ENCODE measurements at regions not wholly inside any gene's neighbourhood (a gene's known extent, or its start where the extent isn't known, plus 50 kb on each side); places are given as distances from the start of the nearest gene placed in this dataset.

DNA sequence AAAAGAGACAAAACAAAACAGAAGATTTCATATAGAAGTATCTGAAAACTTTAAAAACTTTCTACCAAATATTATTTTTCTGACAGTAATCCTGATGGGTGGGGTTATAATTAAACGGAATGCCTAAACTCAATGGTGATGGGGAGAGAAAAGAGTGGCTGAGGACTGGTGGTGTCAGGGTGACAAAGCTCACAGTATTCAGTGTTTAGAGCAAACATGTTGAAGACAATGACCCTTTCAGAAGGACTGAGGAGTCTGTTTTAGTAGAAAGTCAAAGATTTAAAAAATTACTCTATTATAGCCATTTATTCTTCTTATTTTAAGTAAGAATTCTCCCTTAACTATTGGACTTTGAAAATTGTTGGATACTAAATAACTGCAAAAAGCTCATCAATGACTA lies 1144.0 kb downstream of the TAF11L14 start:
- Histone ChIP-seq H3K9me1 (ENCODE audit: control insufficient read depth, insufficient read depth, low read length) (no peaks in the 10 kb centered on the region), H3K27ac (ENCODE audit: extremely low read depth, low read depth, low read length) (no peak overlapping the region), H3K4me1 (replicated peaks in 1 of 2; ENCODE audit: control insufficient read depth in 2 of 2, insufficient read depth in 2 of 2, low read length in 2 of 2) (no peaks in the 10 kb centered on the region), H3K9me3 (replicated peaks; ENCODE audit: control insufficient read depth, insufficient read depth, low read depth, low read length) (no peaks in the 10 kb centered on the region), H2AFZ (ENCODE audit: low read depth, low read length) (no peak overlapping the region), H3K4me2 (ENCODE audit: insufficient read depth, low read length) (no peak overlapping the region), H3K9ac (ENCODE audit: insufficient read depth in 1 of 2, low read depth in 2 of 2, low read length in 2 of 2) (no peak overlapping the region), H3K79me2 (ENCODE audit: control insufficient read depth, insufficient read depth, low read length) (no peaks in the 10 kb centered on the region), H3K27me3 (ENCODE audit: control insufficient read depth in 2 of 2, insufficient read depth in 2 of 2, low read length in 2 of 2) (no peaks in the 10 kb centered on the region), H4K20me1 (replicated peaks; ENCODE audit: control insufficient read depth, insufficient read depth, low read length) (no peaks in the 10 kb centered on the region), H3K36me3 (ENCODE audit: control insufficient read depth, insufficient read depth, low read length) (no peaks in the 10 kb centered on the region), H3K4me3 (no peak overlapping the region)
- no peak for DNase-seq (ENCODE audit: extremely low read depth in 1 of 4, low spot score in 3 of 4)
- no peak for ATAC-seq
- TF ChIP-seq PHF21A (IDR thresholded peaks at IDR 0.05; ENCODE audit: borderline replicate concordance, low read depth) (no peak), ZNF444 (CRISPR knock-in tag; IDR thresholded peaks at IDR 0.05) (no peak), ZNF324 (CRISPR knock-in tag; IDR thresholded peaks at IDR 0.05) (no peak), LCOR (CRISPR knock-in tag; IDR thresholded peaks at IDR 0.05) (no peak), MCM5 (IDR thresholded peaks at IDR 0.05; ENCODE audit: low read depth) (no peak)
- TF ChIP-seq, protein P1, sequence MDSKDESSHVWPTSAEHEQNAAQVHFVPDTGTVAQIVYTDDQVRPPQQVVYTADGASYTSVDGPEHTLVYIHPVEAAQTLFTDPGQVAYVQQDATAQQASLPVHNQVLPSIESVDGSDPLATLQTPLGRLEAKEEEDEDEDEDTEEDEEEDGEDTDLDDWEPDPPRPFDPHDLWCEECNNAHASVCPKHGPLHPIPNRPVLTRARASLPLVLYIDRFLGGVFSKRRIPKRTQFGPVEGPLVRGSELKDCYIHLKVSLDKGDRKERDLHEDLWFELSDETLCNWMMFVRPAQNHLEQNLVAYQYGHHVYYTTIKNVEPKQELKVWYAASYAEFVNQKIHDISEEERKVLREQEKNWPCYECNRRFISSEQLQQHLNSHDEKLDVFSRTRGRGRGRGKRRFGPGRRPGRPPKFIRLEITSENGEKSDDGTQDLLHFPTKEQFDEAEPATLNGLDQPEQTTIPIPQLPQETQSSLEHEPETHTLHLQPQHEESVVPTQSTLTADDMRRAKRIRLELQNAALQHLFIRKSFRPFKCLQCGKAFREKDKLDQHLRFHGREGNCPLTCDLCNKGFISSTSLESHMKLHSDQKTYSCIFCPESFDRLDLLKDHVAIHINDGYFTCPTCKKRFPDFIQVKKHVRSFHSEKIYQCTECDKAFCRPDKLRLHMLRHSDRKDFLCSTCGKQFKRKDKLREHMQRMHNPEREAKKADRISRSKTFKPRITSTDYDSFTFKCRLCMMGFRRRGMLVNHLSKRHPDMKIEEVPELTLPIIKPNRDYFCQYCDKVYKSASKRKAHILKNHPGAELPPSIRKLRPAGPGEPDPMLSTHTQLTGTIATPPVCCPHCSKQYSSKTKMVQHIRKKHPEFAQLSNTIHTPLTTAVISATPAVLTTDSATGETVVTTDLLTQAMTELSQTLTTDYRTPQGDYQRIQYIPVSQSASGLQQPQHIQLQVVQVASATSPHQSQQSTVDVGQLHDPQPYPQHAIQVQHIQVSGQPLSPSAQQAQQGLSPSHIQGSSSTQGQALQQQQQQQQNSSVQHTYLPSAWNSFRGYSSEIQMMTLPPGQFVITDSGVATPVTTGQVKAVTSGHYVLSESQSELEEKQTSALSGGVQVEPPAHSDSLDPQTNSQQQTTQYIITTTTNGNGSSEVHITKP (IDR thresholded peaks at IDR 0.05; ENCODE audit: partially characterized antibody), result no peak
- ChIA-PET CTCF (ENCODE audit: low intra/inter-chr PET ratio) (no interaction called here), POLR2A (no interaction called here)
- WGBS (ENCODE audit: insufficient coverage, low coverage, missing lambda C conversion rate), result 20% methylated on average over 1 of the region's 1 CpG
- no peak for FAIRE-seq
- no TSS peak for BruUV-seq (replicated peaks)
- intact Hi-C loops (cut with micrococcal nuclease) (no loop called here), in situ Hi-C loops (cut with MboI) (no loop called here)
